ENCODE measurements at regions not wholly inside any gene's neighbourhood (a gene's known extent, or its start where the extent isn't known, plus 50 kb on each side); places are given as distances from the start of the nearest gene placed in this dataset.

GRCh38 chr6:169921853-169922824 is 170.7 kb downstream of the ERMARD start:
- TF ChIP-seq EZH2 (IDR thresholded peaks at IDR 0.05; ENCODE audit: low read depth, unreplicated experiment) = no peak
- no peak for TF ChIP-seq ETS1 (IDR thresholded peaks at IDR 0.05)
- no peak for TF ChIP-seq CTCF (conservative IDR thresholded peaks at IDR 0.05; ENCODE audit: low read depth in 2 of 2)
- no peak for TF ChIP-seq POLR2AphosphoS5 (IDR thresholded peaks at IDR 0.05; ENCODE audit: low read depth)
- TF ChIP-seq EZH2phosphoT487 (IDR thresholded peaks at IDR 0.05; ENCODE audit: unreplicated experiment) = no peak
- TF ChIP-seq CREB1 (CRISPR knock-in tag; IDR thresholded peaks at IDR 0.05; ENCODE audit: low read depth) = no peak
- TF ChIP-seq ZNF331 (CRISPR knock-in tag; IDR thresholded peaks at IDR 0.05; ENCODE audit: low read depth) = no peak
- no peak for TF ChIP-seq ZNF114 (CRISPR knock-in tag; IDR thresholded peaks at IDR 0.05)

Measured in GM23338 (cell line).